Esophagus muscularis mucosa (tissue), 4 donors: ENCODE measurements at regions not wholly inside any gene's neighbourhood (a gene's known extent, or its start where the extent isn't known, plus 50 kb on each side); places are given as distances from the start of the nearest gene placed in this dataset.

ENCODE experiments used
- EP300 ChIP-seq: sonication (generic); formaldehyde crosslinking; IDR thresholded peaks from one replicate; pipeline ENCODE4 v1.6.1; 2017; ENCODE audit warnings: antibody characterized with exemption
- POLR2A ChIP-seq: fragments of 450-650 bp; IDR thresholded peaks from one replicate; pipeline ENCODE4 v1.6.1; 2017; ENCODE audit warnings: antibody characterized with exemption, moderate library complexity, mild to moderate bottlenecking, low read depth
- POLR2AphosphoS5 ChIP-seq, 2 donors: sonication (generic); formaldehyde crosslinking; IDR thresholded peaks; one replicate each; pipeline ENCODE4 v1.6.1; 2017; ENCODE audit warnings: antibody characterized with exemption in 2 of 2
- TF ChIP-seq, protein P1 (sequence below), 3 experiments: fragments of 200-600 bp in 2 of 3; fragments of 450-650 bp in 1 of 3; sonication (generic) in 2 of 3; IDR thresholded peaks; one replicate each; pipeline ENCODE4 v1.5.1; 2017 to 2019; ENCODE audit warnings: antibody characterized with exemption in 3 of 3, mild to moderate bottlenecking in 2 of 3, moderate library complexity in 1 of 3

DNA sequence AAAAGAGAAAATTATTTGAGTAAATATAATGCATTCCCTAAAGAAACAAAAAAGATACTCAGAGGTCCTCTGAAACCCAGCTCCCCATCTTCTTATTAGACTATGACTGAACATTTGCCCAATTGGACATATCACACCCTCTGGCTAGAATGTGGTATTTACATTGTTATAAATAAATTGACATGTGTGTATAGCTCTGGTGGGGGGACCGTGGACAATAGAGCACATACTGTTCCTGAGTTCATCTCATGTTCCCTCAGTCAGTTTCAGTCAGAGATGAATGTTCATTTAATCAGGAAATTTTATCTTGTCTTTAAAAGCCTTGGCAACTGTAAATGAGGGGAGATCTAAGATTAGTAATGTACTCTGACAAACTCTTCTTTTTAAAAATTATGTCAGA lies 459.3 kb upstream of the ADAMTS5 start:
- TF ChIP-seq, protein P1, sequence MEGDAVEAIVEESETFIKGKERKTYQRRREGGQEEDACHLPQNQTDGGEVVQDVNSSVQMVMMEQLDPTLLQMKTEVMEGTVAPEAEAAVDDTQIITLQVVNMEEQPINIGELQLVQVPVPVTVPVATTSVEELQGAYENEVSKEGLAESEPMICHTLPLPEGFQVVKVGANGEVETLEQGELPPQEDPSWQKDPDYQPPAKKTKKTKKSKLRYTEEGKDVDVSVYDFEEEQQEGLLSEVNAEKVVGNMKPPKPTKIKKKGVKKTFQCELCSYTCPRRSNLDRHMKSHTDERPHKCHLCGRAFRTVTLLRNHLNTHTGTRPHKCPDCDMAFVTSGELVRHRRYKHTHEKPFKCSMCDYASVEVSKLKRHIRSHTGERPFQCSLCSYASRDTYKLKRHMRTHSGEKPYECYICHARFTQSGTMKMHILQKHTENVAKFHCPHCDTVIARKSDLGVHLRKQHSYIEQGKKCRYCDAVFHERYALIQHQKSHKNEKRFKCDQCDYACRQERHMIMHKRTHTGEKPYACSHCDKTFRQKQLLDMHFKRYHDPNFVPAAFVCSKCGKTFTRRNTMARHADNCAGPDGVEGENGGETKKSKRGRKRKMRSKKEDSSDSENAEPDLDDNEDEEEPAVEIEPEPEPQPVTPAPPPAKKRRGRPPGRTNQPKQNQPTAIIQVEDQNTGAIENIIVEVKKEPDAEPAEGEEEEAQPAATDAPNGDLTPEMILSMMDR (IDR thresholded peaks at IDR 0.05) = no peak
- TF ChIP-seq POLR2A (no peak), EP300 (no peak), POLR2AphosphoS5 (IDR thresholded peaks at IDR 0.05) (no peak)
